CD14-positive monocyte (primary cell): ENCODE measurements at regions not wholly inside any gene's neighbourhood (a gene's known extent, or its start where the extent isn't known, plus 50 kb on each side); places are given as distances from the start of the nearest gene placed in this dataset.

Experiments used
- DNase-seq, 3 donors: peaks; one replicate each; pipeline ENCODE4 v3.0.0-alpha.2; 2011 to 2022
- H2AFZ ChIP-seq: 2 replicates; pipeline ENCODE4 v1.6.0; 2012; ENCODE audit warnings: mild to moderate bottlenecking, low read depth, low read length, inconsistent platforms; ENCODE audit not compliant: insufficient read depth, poor library complexity, severe bottlenecking
- H3K27ac ChIP-seq, 2 donors: 1 replicate in 1 of 2; 2 replicates in 1 of 2; pipeline ENCODE4 v1.5.1; 2012 to 2013; ENCODE audit warnings: low read length in 2 of 2, control low read depth in 1 of 2, inconsistent platforms in 1 of 2, low read depth in 1 of 2, mild to moderate bottlenecking in 1 of 2
- H3K27me3 ChIP-seq, 2 donors: one replicate each; pipeline versions ENCODE4 v1.6.0 to v1.6.1; 2011 to 2013; ENCODE audit warnings: low read length in 2 of 2; ENCODE audit not compliant: control insufficient read depth in 2 of 2, insufficient read depth in 2 of 2
- H3K36me3 ChIP-seq, 2 donors: replicated peaks in 1 of 2; 1 replicate in 1 of 2; 2 replicates in 1 of 2; pipeline versions ENCODE4 v1.5.1 to v1.6.1; 2012 to 2013; ENCODE audit warnings: low read length in 2 of 2, control low read depth in 1 of 2, inconsistent platforms in 1 of 2, mild to moderate bottlenecking in 1 of 2; ENCODE audit not compliant: insufficient read depth in 2 of 2, control insufficient read depth in 1 of 2
- H3K4me1 ChIP-seq, 2 donors: 1 replicate in 1 of 2; 2 replicates in 1 of 2; pipeline versions ENCODE4 v1.5.1 to v1.6.1; 2012 to 2013; ENCODE audit warnings: low read length in 2 of 2, control low read depth in 1 of 2, inconsistent platforms in 1 of 2, mild to moderate bottlenecking in 1 of 2, moderate library complexity in 1 of 2; ENCODE audit not compliant: insufficient read depth in 2 of 2, control insufficient read depth in 1 of 2
- H3K4me2 ChIP-seq: replicated peaks from 2 replicates; pipeline ENCODE3; 2012; ENCODE audit warnings: low read length, moderate library complexity, mild to moderate bottlenecking; ENCODE audit not compliant: poor library complexity, severe bottlenecking; ENCODE audit errors: extremely low read depth
- H3K4me3 ChIP-seq, 3 experiments: fragments of 200-600 bp in 1 of 3; sonication (generic) in 1 of 3; replicated peaks in 1 of 3; 1 replicate in 2 of 3; 2 replicates in 1 of 3; pipeline ENCODE4 v1.5.1; 2011 to 2013; ENCODE audit warnings: low read length in 3 of 3, mild to moderate bottlenecking in 3 of 3, control low read depth in 2 of 3, low read depth in 2 of 3, inconsistent platforms in 1 of 3, moderate library complexity in 1 of 3
- H3K79me2 ChIP-seq: 2 replicates; pipeline ENCODE4 v1.6.0; 2012; ENCODE audit warnings: mild to moderate bottlenecking, control low read depth, inconsistent platforms, low read length, moderate library complexity; ENCODE audit not compliant: insufficient read depth
- H3K9ac ChIP-seq: 2 replicates; pipeline ENCODE4 v1.6.0; 2017; ENCODE audit warnings: low read length, mild to moderate bottlenecking; ENCODE audit not compliant: insufficient read depth, poor library complexity, severe bottlenecking
- H3K9me3 ChIP-seq, 2 donors: replicated peaks in 1 of 2; 1 replicate in 1 of 2; 2 replicates in 1 of 2; pipeline versions ENCODE4 v1.5.1 to v1.6.1; 2012 to 2013; ENCODE audit warnings: low read length in 2 of 2, control low read depth in 1 of 2; ENCODE audit not compliant: control insufficient read depth in 1 of 2, insufficient read depth in 1 of 2
- H4K20me1 ChIP-seq: 2 replicates; pipeline ENCODE4 v1.6.0; 2012; ENCODE audit warnings: mild to moderate bottlenecking, low read length, control low read depth, moderate library complexity; ENCODE audit not compliant: insufficient read depth
- H3K27ac Mint-ChIP-seq, 7 donors: one replicate each; pipeline ENCODE4 v1.8.0; 2020; ENCODE audit warnings: mild to moderate bottlenecking in 7 of 7, mixed read lengths in 7 of 7, moderate library complexity in 6 of 7, inconsistent platforms in 2 of 7
- H3K27me3 Mint-ChIP-seq, 3 donors: one replicate each; pipeline ENCODE4 v1.8.0; 2021 to 2022; ENCODE audit warnings: low read depth in 3 of 3, mild to moderate bottlenecking in 3 of 3, mixed read lengths in 3 of 3, moderate library complexity in 3 of 3, inconsistent platforms in 1 of 3
- H3K36me3 Mint-ChIP-seq, 2 donors: one replicate each; pipeline ENCODE4 v1.8.0; 2020; ENCODE audit warnings: mixed read lengths in 2 of 2, inconsistent platforms in 1 of 2, mild to moderate bottlenecking in 1 of 2
- H3K4me1 Mint-ChIP-seq: one replicate; pipeline ENCODE4 v1.8.0; 2020; ENCODE audit warnings: mild to moderate bottlenecking, mixed read lengths
- H3K4me3 Mint-ChIP-seq, 2 donors: one replicate each; pipeline ENCODE4 v1.8.0; 2020; ENCODE audit warnings: mild to moderate bottlenecking in 2 of 2, mixed read lengths in 2 of 2, moderate library complexity in 1 of 2
- H3K9me3 Mint-ChIP-seq, 7 donors: one replicate each; pipeline ENCODE4 v1.8.0; 2020 to 2022; ENCODE audit warnings: mixed read lengths in 7 of 7, mild to moderate bottlenecking in 6 of 7, moderate library complexity in 6 of 7, inconsistent platforms in 2 of 7
- WGBS: methylation state at CpG from one replicate; pipeline ENCODE4 v1.1.5; 2013; ENCODE audit warnings: missing lambda C conversion rate; ENCODE audit not compliant: insufficient coverage; 5-methylcytosine and 5-hydroxymethylcytosine counted together
- intact Hi-C, 2 donors: fragments of 100-400 bp; cut with micrococcal nuclease; formaldehyde crosslinking; loops; one replicate each; pipeline versions ENCODE4 v1.15.0 to v1.15.1; 2023
- TF ChIP-seq, protein P1 (sequence below): fragments of 200-600 bp; IDR thresholded peaks from one replicate; pipeline ENCODE4 v1.8.0; 2022; ENCODE audit warnings: antibody characterized with exemption, mild to moderate bottlenecking

DNA sequence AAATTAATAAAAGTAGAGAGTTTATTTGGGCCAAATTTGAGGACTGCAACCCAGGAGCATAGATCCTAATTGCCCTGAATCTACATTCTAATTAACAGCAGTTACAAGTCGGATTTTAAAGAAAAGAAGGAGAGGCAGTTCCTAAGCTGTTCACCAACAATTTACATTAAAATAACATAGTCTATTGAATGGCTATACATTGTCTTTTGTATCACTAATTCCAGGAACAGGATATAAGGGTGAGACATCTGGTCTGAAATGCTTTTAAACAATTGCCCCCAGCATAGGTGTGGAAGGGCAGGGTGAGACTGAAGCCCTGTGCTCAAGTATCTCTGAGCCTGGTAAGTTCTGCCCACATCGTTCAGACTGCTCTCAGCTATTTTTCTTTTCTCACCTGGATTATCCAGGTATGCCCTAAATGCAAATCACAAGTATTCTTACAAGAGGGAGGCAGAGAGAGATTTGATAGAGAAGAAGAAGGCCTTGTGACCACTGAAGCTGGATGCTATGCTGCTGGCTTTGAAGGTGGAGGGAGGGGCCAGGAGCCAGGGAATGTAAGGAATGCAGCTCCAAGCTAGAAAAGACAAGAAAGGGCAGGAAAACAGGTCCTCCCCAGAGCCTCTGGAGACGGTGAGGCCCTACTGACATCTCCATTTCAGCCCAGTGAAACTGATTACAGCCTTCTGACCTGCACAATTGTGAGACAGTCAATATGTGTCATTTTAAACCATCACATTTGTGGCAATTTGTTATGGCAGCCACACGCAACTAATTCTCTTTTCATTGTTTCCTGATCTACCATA lies 189.4 kb upstream of the ARL4C start:
- peaks cover 0 to 2% (median 0%) of the 10 kb centered on the region in 3 donors for H3K27me3 Mint-ChIP-seq
- intact Hi-C loops: no loop called here
- no peak overlapping the region for H3K27ac Mint-ChIP-seq
- H3K9me3 ChIP-seq: no peaks in the 10 kb centered on the region
- H3K4me2 ChIP-seq: no peak overlapping the region
- H3K4me1 ChIP-seq: no peaks in the 10 kb centered on the region
- H3K9me3 Mint-ChIP-seq: no peaks in the 10 kb centered on the region
- no peak for DNase-seq
- H3K27ac ChIP-seq: no peak overlapping the region
- H3K79me2 ChIP-seq: no peaks in the 10 kb centered on the region
- no peaks in the 10 kb centered on the region for H3K36me3 ChIP-seq
- no peak overlapping the region for H2AFZ ChIP-seq
- H3K4me3 Mint-ChIP-seq: no peak overlapping the region
- H3K27me3 ChIP-seq: no peaks in the 10 kb centered on the region
- no peaks in the 10 kb centered on the region for H3K36me3 Mint-ChIP-seq
- H3K4me1 Mint-ChIP-seq: no peaks in the 10 kb centered on the region
- H4K20me1 ChIP-seq: no peaks in the 10 kb centered on the region
- H3K9ac ChIP-seq: no peak overlapping the region
- WGBS: 79% methylated on average over 1 of the region's 4 CpGs
- TF ChIP-seq, protein P1, sequence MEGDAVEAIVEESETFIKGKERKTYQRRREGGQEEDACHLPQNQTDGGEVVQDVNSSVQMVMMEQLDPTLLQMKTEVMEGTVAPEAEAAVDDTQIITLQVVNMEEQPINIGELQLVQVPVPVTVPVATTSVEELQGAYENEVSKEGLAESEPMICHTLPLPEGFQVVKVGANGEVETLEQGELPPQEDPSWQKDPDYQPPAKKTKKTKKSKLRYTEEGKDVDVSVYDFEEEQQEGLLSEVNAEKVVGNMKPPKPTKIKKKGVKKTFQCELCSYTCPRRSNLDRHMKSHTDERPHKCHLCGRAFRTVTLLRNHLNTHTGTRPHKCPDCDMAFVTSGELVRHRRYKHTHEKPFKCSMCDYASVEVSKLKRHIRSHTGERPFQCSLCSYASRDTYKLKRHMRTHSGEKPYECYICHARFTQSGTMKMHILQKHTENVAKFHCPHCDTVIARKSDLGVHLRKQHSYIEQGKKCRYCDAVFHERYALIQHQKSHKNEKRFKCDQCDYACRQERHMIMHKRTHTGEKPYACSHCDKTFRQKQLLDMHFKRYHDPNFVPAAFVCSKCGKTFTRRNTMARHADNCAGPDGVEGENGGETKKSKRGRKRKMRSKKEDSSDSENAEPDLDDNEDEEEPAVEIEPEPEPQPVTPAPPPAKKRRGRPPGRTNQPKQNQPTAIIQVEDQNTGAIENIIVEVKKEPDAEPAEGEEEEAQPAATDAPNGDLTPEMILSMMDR: no peak
- no peak overlapping the region for H3K4me3 ChIP-seq

DNA sequence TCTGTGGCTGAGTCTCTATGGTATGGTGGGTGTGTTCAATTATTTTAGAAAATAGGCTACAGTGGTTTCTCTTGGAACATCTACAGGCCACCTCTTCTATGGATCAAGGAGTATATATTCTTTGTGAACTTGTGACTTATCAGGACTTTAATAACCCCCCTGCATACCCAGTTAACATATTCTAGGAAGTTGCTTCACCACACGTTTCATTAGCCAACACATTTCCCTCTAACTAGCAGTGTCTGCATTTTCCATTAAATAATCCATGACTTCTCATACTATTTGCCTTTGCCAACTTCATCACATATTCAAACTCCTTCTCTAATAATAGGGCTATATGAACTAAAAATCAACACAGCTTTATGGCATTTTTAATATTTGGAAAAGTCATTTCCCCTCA lies 187.6 kb upstream of the ARL4C start:
- no peaks in the 10 kb centered on the region for H3K79me2 ChIP-seq
- H3K4me2 ChIP-seq: no peak overlapping the region
- Mint-ChIP-seq H3K27ac (no peak overlapping the region), H3K36me3 (no peaks in the 10 kb centered on the region), H3K4me3 (no peak overlapping the region), H3K4me1 (no peaks in the 10 kb centered on the region), H3K9me3 (no peaks in the 10 kb centered on the region), H3K27me3 (no peaks in the 10 kb centered on the region)
- H3K27me3 ChIP-seq: no peaks in the 10 kb centered on the region
- intact Hi-C loops: no loop called here
- H3K4me1 ChIP-seq: no peaks in the 10 kb centered on the region
- no peak overlapping the region for H3K9ac ChIP-seq
- H3K4me3 ChIP-seq: no peak overlapping the region
- no peak for DNase-seq
- H3K27ac ChIP-seq: no peak overlapping the region
- WGBS: no CpG with 5 or more reads among the region's 1 CpG
- no peaks in the 10 kb centered on the region for H3K36me3 ChIP-seq
- no peaks in the 10 kb centered on the region for H4K20me1 ChIP-seq
- TF ChIP-seq, protein P1: no peak
- no peak overlapping the region for H2AFZ ChIP-seq
- H3K9me3 ChIP-seq: no peaks in the 10 kb centered on the region
